Neural cell (in vitro differentiated cells): ENCODE measurements at regions not wholly inside any gene's neighbourhood (a gene's known extent, or its start where the extent isn't known, plus 50 kb on each side); places are given as distances from the start of the nearest gene placed in this dataset.
A peak's percentile ranks its signal among the peaks of the same experiment; 100 is the strongest.

ENCODE experiments used
- H2AFZ ChIP-seq: fragments of 200-600, 300-800 bp; sonication (generic), shearing (Covaris generic); 2 replicates; pipeline ENCODE4 v1.6.0; 2014; ENCODE audit warnings: low read depth, mild to moderate bottlenecking, antibody characterized with exemption, low read length, moderate library complexity
- H3F3A ChIP-seq: fragments of 200-600 bp; shearing (Covaris generic); 2 replicates; pipeline ENCODE4 v1.6.1; 2016; ENCODE audit warnings: mild to moderate bottlenecking, moderate library complexity, mixed read lengths, antibody characterized with exemption, low read length; ENCODE audit not compliant: insufficient read depth, poor library complexity, severe bottlenecking
- H3K27ac ChIP-seq: fragments of 200-600, 300-800 bp; sonication (generic), shearing (Covaris generic); 2 replicates; pipeline ENCODE4 v1.5.1; 2014; ENCODE audit warnings: mild to moderate bottlenecking, low read length, moderate library complexity
- H3K27me3 ChIP-seq: fragments of 300-800, 200-600 bp; sonication (generic), shearing (Covaris generic); 2 replicates; pipeline ENCODE4 v1.6.0; 2014; ENCODE audit warnings: mild to moderate bottlenecking, low read depth, low read length, moderate library complexity; ENCODE audit not compliant: insufficient read depth
- H3K36me3 ChIP-seq: fragments of 300-800, 200-600 bp; sonication (generic), shearing (Covaris generic); 2 replicates; pipeline ENCODE4 v1.5.1; 2014; ENCODE audit warnings: mild to moderate bottlenecking, antibody characterized with exemption, low read length, moderate library complexity; ENCODE audit not compliant: insufficient read depth
- H3K4me2 ChIP-seq: fragments of 300-800, 200-600 bp; sonication (generic), shearing (Covaris generic); 2 replicates; pipeline ENCODE4 v1.6.0; 2014; ENCODE audit warnings: mild to moderate bottlenecking, low read length
- H3K4me3 ChIP-seq: fragments of 300-800, 200-600 bp; sonication (generic), shearing (Covaris generic); 2 replicates; pipeline ENCODE4 v1.5.1; 2014; ENCODE audit warnings: mild to moderate bottlenecking, low read length, moderate library complexity
- H3K79me2 ChIP-seq: fragments of 200-600 bp; shearing (Covaris generic); replicated peaks from 2 replicates; pipeline ENCODE4 v1.6.0; 2014; ENCODE audit warnings: mild to moderate bottlenecking, low read length, moderate library complexity; ENCODE audit not compliant: insufficient read depth
- H3K9ac ChIP-seq: fragments of 300-800, 200-600 bp; sonication (generic), shearing (Covaris generic); 2 replicates; pipeline ENCODE4 v1.6.1; 2016; ENCODE audit warnings: mild to moderate bottlenecking, low read length, mixed read lengths
- H3K9me2 ChIP-seq: fragments of 200-600 bp; shearing (Covaris generic); 2 replicates; pipeline ENCODE4 v1.6.1; 2016; ENCODE audit warnings: mild to moderate bottlenecking, low read length, mixed read lengths; ENCODE audit not compliant: insufficient read depth
- H3K9me3 ChIP-seq: fragments of 200-600, 300-800 bp; sonication (generic), shearing (Covaris generic); 2 replicates; pipeline ENCODE4 v1.6.1; 2016; ENCODE audit warnings: mild to moderate bottlenecking, mixed run types, low read length, moderate library complexity, mixed read lengths
- H4K20me1 ChIP-seq: fragments of 200-600 bp; shearing (Covaris generic); 2 replicates; pipeline ENCODE4 v1.6.1; 2016; ENCODE audit warnings: mild to moderate bottlenecking, mixed run types; ENCODE audit not compliant: insufficient read depth
- EP300 ChIP-seq: fragments of 450-650 bp; conservative IDR thresholded peaks from 2 replicates; pipeline ENCODE4 v1.6.1; 2014; ENCODE audit warnings: antibody characterized with exemption, mild to moderate bottlenecking, moderate library complexity; ENCODE audit not compliant: poor library complexity, severe bottlenecking
- EZH2 ChIP-seq: fragments of 200-600, 300-800 bp; shearing (Covaris generic), sonication (generic); IDR thresholded peaks from 2 replicates; pipeline ENCODE4 v1.6.1; 2014; ENCODE audit warnings: antibody characterized with exemption, low read length, borderline replicate concordance, mild to moderate bottlenecking; ENCODE audit not compliant: insufficient read depth, poor library complexity, severe bottlenecking
- MXI1 ChIP-seq: fragments of 450-650 bp; conservative IDR thresholded peaks from 2 replicates; pipeline ENCODE4 v1.6.1; 2014; ENCODE audit warnings: antibody characterized with exemption, mild to moderate bottlenecking; ENCODE audit not compliant: poor library complexity, severe bottlenecking
- POLR2AphosphoS5 ChIP-seq: IDR thresholded peaks from 2 replicates; pipeline ENCODE4 v1.6.1; 2012
- RAD21 ChIP-seq: fragments of 450-650 bp; conservative IDR thresholded peaks from 2 replicates; pipeline ENCODE4 v1.6.1; 2014; ENCODE audit warnings: antibody characterized with exemption, mild to moderate bottlenecking, moderate library complexity
- REST ChIP-seq: IDR thresholded peaks from 2 replicates; pipeline ENCODE4 v1.6.1; 2012; ENCODE audit warnings: borderline replicate concordance
- SMC3 ChIP-seq: fragments of 450-650 bp; conservative IDR thresholded peaks from 2 replicates; pipeline ENCODE4 v1.6.1; 2014; ENCODE audit warnings: antibody characterized with exemption, mild to moderate bottlenecking, moderate library complexity; ENCODE audit not compliant: poor library complexity
- TAF1 ChIP-seq: IDR thresholded peaks from 2 replicates; pipeline ENCODE4 v1.6.1; 2012; ENCODE audit warnings: low read depth
- TF ChIP-seq, protein P1 (sequence below): fragments of 450-650 bp; IDR thresholded peaks from 2 replicates; pipeline ENCODE4 v1.5.1; 2014; ENCODE audit warnings: antibody characterized with exemption, mild to moderate bottlenecking, moderate library complexity; ENCODE audit not compliant: poor library complexity, severe bottlenecking

DNA sequence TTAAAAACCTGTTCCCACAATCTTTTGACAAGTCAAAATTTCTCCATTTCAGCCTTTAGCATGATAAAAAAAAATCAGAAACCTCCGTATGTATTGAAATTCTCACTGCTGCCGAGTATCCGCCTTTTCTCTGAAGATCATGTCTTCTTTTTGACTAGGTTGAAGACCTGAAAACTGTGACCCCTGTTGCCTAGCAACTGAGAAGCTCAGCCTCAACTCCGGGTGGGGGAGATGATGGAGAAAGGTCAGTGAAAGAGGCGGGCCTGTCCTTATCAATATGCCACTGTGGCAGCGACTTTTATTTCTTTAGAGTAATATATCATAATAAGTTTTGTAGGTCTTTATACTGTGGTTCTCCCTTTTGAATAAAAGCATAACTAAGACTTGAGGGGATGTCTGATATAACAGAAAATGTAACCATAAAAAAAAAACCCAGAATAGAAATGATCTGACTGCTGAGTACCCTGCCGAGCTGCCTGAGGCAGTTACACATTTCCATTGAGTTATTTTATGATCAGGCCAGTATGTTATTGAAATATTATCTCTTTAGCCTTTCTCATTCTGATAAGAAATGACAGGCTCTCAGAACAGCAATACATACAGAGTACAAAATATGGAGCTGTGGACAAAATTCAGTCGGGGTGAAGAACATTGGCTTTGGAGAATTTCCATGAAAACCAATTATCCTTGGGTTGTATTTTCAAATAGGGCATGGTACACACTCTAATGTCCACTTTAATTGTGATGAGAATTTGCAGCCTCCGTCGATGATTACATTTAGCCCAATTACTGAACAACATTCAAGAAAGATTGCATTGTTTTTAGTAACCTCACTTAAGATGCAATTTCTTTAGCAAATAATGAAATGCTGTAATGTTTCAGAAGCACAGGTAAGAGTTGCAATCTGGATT is 136.7 kb upstream of the EEF1E1 start:
- H4K20me1 ChIP-seq = no peaks in the 10 kb centered on the region
- no peak overlapping the region for H2AFZ ChIP-seq
- H3K9me3 ChIP-seq = no peaks in the 10 kb centered on the region
- H3K9ac ChIP-seq = no peak overlapping the region
- peak overlapping the region; percentile 39 for H3K4me3 ChIP-seq
- TF ChIP-seq TAF1 (no peak), EZH2 (no peak), EP300 (no peak), RAD21 (no peak), POLR2AphosphoS5 (no peak), SMC3 (no peak), REST (no peak), MXI1 (no peak)
- TF ChIP-seq, protein P1, sequence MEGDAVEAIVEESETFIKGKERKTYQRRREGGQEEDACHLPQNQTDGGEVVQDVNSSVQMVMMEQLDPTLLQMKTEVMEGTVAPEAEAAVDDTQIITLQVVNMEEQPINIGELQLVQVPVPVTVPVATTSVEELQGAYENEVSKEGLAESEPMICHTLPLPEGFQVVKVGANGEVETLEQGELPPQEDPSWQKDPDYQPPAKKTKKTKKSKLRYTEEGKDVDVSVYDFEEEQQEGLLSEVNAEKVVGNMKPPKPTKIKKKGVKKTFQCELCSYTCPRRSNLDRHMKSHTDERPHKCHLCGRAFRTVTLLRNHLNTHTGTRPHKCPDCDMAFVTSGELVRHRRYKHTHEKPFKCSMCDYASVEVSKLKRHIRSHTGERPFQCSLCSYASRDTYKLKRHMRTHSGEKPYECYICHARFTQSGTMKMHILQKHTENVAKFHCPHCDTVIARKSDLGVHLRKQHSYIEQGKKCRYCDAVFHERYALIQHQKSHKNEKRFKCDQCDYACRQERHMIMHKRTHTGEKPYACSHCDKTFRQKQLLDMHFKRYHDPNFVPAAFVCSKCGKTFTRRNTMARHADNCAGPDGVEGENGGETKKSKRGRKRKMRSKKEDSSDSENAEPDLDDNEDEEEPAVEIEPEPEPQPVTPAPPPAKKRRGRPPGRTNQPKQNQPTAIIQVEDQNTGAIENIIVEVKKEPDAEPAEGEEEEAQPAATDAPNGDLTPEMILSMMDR = no peak
- H3K27me3 ChIP-seq = no peaks in the 10 kb centered on the region
- no peaks in the 10 kb centered on the region for H3K9me2 ChIP-seq
- H3K4me2 ChIP-seq = peak overlapping the region; percentile 21
- H3K36me3 ChIP-seq = no peaks in the 10 kb centered on the region
- no peaks in the 10 kb centered on the region for H3K79me2 ChIP-seq
- peak overlapping the region; percentile 6 for H3K27ac ChIP-seq
- no peaks in the 10 kb centered on the region for H3F3A ChIP-seq

GRCh38 chr6:8237668-8238067 is 135.3 kb upstream of the EEF1E1 start:
- no peak overlapping the region for H3K4me2 ChIP-seq
- no peak overlapping the region for H3K27ac ChIP-seq
- H4K20me1 ChIP-seq = no peaks in the 10 kb centered on the region
- TF ChIP-seq SMC3 = no peak
- no peak for TF ChIP-seq TAF1
- TF ChIP-seq EZH2 = no peak
- TF ChIP-seq, protein P1 = no peak
- no peak for TF ChIP-seq POLR2AphosphoS5
- no peak for TF ChIP-seq RAD21
- no peak for TF ChIP-seq MXI1
- no peak for TF ChIP-seq REST
- no peak for TF ChIP-seq EP300
- H3K36me3 ChIP-seq = no peaks in the 10 kb centered on the region
- H2AFZ ChIP-seq = no peak overlapping the region
- no peaks in the 10 kb centered on the region for H3K27me3 ChIP-seq
- H3K9me2 ChIP-seq = no peaks in the 10 kb centered on the region
- no peaks in the 10 kb centered on the region for H3K9me3 ChIP-seq
- H3K79me2 ChIP-seq = no peaks in the 10 kb centered on the region
- H3K9ac ChIP-seq = no peak overlapping the region
- H3K4me3 ChIP-seq = no peak overlapping the region
- no peaks in the 10 kb centered on the region for H3F3A ChIP-seq
